Astrocyte of the cerebellum (primary cell): ENCODE measurements at regions not wholly inside any gene's neighbourhood (a gene's known extent, or its start where the extent isn't known, plus 50 kb on each side); places are given as distances from the start of the nearest gene placed in this dataset.

ENCODE experiments used
- DNase-seq: peaks from one replicate; pipeline ENCODE4 v3.0.0-alpha.2; 2011; ENCODE audit warnings: low read depth
- H3K4me3 ChIP-seq: 2 replicates; pipeline ENCODE4 v1.5.1; 2011; ENCODE audit warnings: mild to moderate bottlenecking, low read depth, low read length, moderate library complexity
- CTCF ChIP-seq: IDR thresholded peaks from 2 replicates; pipeline ENCODE4 v1.5.1; 2012; ENCODE audit warnings: low read length, low read depth, moderate library complexity, mild to moderate bottlenecking; ENCODE audit errors: missing control alignments
- in situ Hi-C: cut with HindIII; loops from 2 replicates; pipeline ENCODE4 v1.10.0; 2017; ENCODE audit warnings: low sequenced_read_pairs

- no peak for TF ChIP-seq CTCF
- in situ Hi-C loops = no loop called here
- H3K4me3 ChIP-seq = no peak overlapping the region
- DNase-seq = no peak
These were observed 230.9 kb downstream of the BTG1 start for GRCh38 chr12:91914701-91915100.

GRCh38 chr12:91913651-91914050 is 232.0 kb downstream of the BTG1 start:
- H3K4me3 ChIP-seq = no peak overlapping the region
- DNase-seq = no peak
- in situ Hi-C loops = no loop called here
- TF ChIP-seq CTCF = no peak

- in situ Hi-C loops = no loop called here
- TF ChIP-seq CTCF = no peak
- H3K4me3 ChIP-seq = no peak overlapping the region
- no peak for DNase-seq
These were observed 232.5 kb downstream of the BTG1 start for GRCh38 chr12:91913124-91913523.

- H3K4me3 ChIP-seq = no peak overlapping the region
- TF ChIP-seq CTCF = no peak
- in situ Hi-C loops = no loop called here
- DNase-seq = no peak
These were observed 233.5 kb downstream of the BTG1 start for GRCh38 chr12:91912178-91912577.

- DNase-seq = no peak
- TF ChIP-seq CTCF = no peak
- in situ Hi-C loops = no loop called here
- no peak overlapping the region for H3K4me3 ChIP-seq
These were observed 234.7 kb downstream of the BTG1 start for GRCh38 chr12:91910871-91911388.

GRCh38 chr12:91902860-91903683 is 242.6 kb downstream of the BTG1 start:
- in situ Hi-C loops = no loop called here
- TF ChIP-seq CTCF = no peak
- DNase-seq = no peak
- no peak overlapping the region for H3K4me3 ChIP-seq
